GM12878 (cell line): ENCODE measurements at regions not wholly inside any gene's neighbourhood (a gene's known extent, or its start where the extent isn't known, plus 50 kb on each side); places are given as distances from the start of the nearest gene placed in this dataset.

Source experiments
- ATAC-seq: fragments of 200-7000 bp; cut with Tn5 transposase; 3 replicates; pipeline ENCODE4 v1.9.1; 2020; ENCODE audit warnings: mild to moderate bottlenecking, moderate library complexity
- BruUV-seq: library from RNA; stranded (reverse); fragments of 400-500 nt; replicated peaks from 2 replicates; lab custom pipeline; 2021; lab: Mats Ljungman, UMichigan
- CTCF ChIA-PET: fragments of 300-600 bp; sonication (Branson Sonifier 250); formaldehyde crosslinking; extraction: SDS; loops from one replicate; lab custom pipeline; 2021; ENCODE audit warnings: inconsistent platforms; lab: Yijun Ruan, JAX
- POLR2A ChIA-PET: fragments of 350-600 bp; formaldehyde crosslinking; extraction: SDS; loops from one replicate; lab custom pipeline; 2021; ENCODE audit warnings: inconsistent platforms; lab: Charles Lee
- RAD21 ChIA-PET: fragments of 300-600 bp; sonication (Branson Sonifier 250); formaldehyde crosslinking; loops from one replicate; lab custom pipeline; 2023; ENCODE audit warnings: antibody characterized with exemption; ENCODE audit not compliant: unreplicated experiment; lab: Charles Lee
- SMC1A ChIA-PET: fragments of 300-600 bp; sonication (Branson Sonifier 250); formaldehyde crosslinking; loops from one replicate; lab custom pipeline; 2023; ENCODE audit not compliant: unreplicated experiment, uncharacterized antibody; lab: Charles Lee
- DNase-seq: peaks from one replicate; pipeline ENCODE4 v3.0.0-alpha.2; 2011; ENCODE audit warnings: low read depth, low spot score
- FAIRE-seq: peaks from 3 replicates; lab custom pipeline; 2011; peaks lifted over from hg19 to GRCh38; lab: Jason Lieb, UNC
- H2AFZ ChIP-seq: 2 replicates; pipeline ENCODE4 v1.6.0; 2011; ENCODE audit warnings: low read depth, low read length, control low read depth; ENCODE audit not compliant: control insufficient read depth
- H3K27ac ChIP-seq: 2 replicates; pipeline ENCODE4 v1.5.1; 2011; ENCODE audit warnings: control low read depth; ENCODE audit not compliant: control insufficient read depth, insufficient read depth
- H3K27me3 ChIP-seq, 2 experiments: replicated peaks in 1 of 2; 2 replicates each; pipeline versions ENCODE4 v1.6.0 to v1.6.1; 2011; ENCODE audit warnings: low read length in 1 of 2; ENCODE audit not compliant: control insufficient read depth in 2 of 2, insufficient read depth in 2 of 2
- H3K36me3 ChIP-seq, 2 experiments: 2 replicates each; pipeline ENCODE4 v1.5.1; 2011; ENCODE audit warnings: low read length in 1 of 2; ENCODE audit not compliant: control insufficient read depth in 2 of 2, insufficient read depth in 2 of 2
- H3K4me1 ChIP-seq: 2 replicates; pipeline ENCODE4 v1.6.1; 2011; ENCODE audit warnings: mild to moderate bottlenecking, low read length, moderate library complexity, mixed read lengths; ENCODE audit not compliant: control insufficient read depth, insufficient read depth
- H3K4me2 ChIP-seq: 2 replicates; pipeline ENCODE4 v1.6.0; 2011; ENCODE audit warnings: control low read depth; ENCODE audit not compliant: control insufficient read depth, insufficient read depth
- H3K4me3 ChIP-seq: fragments of 200-600 bp; sonication (generic); 2 replicates; pipeline ENCODE4 v1.5.1; 2016
- H3K79me2 ChIP-seq: 2 replicates; pipeline ENCODE4 v1.6.0; 2011; ENCODE audit warnings: low read length; ENCODE audit not compliant: control insufficient read depth, insufficient read depth
- H3K9ac ChIP-seq: 2 replicates; pipeline ENCODE4 v1.8.0; 2011; ENCODE audit warnings: low read length, control low read depth, mixed read lengths; ENCODE audit not compliant: control insufficient read depth, insufficient read depth
- H3K9me3 ChIP-seq: replicated peaks from 3 replicates; pipeline ENCODE4 v1.5.1; 2011; ENCODE audit warnings: mild to moderate bottlenecking, low read length; ENCODE audit not compliant: control insufficient read depth, insufficient read depth
- H4K20me1 ChIP-seq: 2 replicates; pipeline ENCODE4 v1.6.0; 2011; ENCODE audit not compliant: control insufficient read depth, insufficient read depth
- ATF3 ChIP-seq: IDR thresholded peaks from 2 replicates; pipeline ENCODE4 v1.6.1; 2011; ENCODE audit warnings: low read depth, mild to moderate bottlenecking, low read length, moderate library complexity, borderline replicate concordance; ENCODE audit errors: extremely low read depth
- BCL11A ChIP-seq: IDR thresholded peaks from 2 replicates; pipeline ENCODE4 v1.6.1; 2011; ENCODE audit warnings: low read depth, low read length
- EP300 ChIP-seq, 2 experiments: fragments of 150-350 bp in 1 of 2; IDR thresholded peaks; 2 replicates each; pipeline ENCODE4 v1.6.1; 2011 to 2012; ENCODE audit warnings: low read depth in 2 of 2, low read length in 2 of 2, borderline replicate concordance in 1 of 2, improper control_type of control experiment in 1 of 2, inconsistent platforms in 1 of 2; ENCODE audit not compliant: control insufficient read depth in 1 of 2
- MTA2 ChIP-seq: fragments of 450-650 bp; IDR thresholded peaks from 2 replicates; pipeline ENCODE4 v1.6.1; 2016; ENCODE audit warnings: low read depth, mild to moderate bottlenecking, moderate library complexity
- TCF3 ChIP-seq: IDR thresholded peaks from 2 replicates; pipeline ENCODE4 v1.6.1; 2012; ENCODE audit warnings: low read depth, mild to moderate bottlenecking, low read length, borderline replicate concordance; ENCODE audit not compliant: insufficient read depth
- USF2 ChIP-seq: IDR thresholded peaks from 2 replicates; pipeline ENCODE4 v1.6.1; 2011; ENCODE audit warnings: low read depth, low read length, improper control_type of control experiment, borderline replicate concordance
- ZSCAN29 ChIP-seq: fragments of 450-650 bp; IDR thresholded peaks from 2 replicates; pipeline ENCODE4 v1.6.1; 2017; ENCODE audit warnings: mild to moderate bottlenecking, moderate library complexity
- WGBS: methylation state at CpG from one replicate; pipeline ENCODE4 v1.1.6; 2016; ENCODE audit warnings: low lambda C conversion rate; ENCODE audit not compliant: insufficient replicate concordance, insufficient coverage; ENCODE audit errors: missing lambda C conversion rate; 5-methylcytosine and 5-hydroxymethylcytosine counted together
- in situ Hi-C: fragments of 300-500 bp; cut with MboI; formaldehyde crosslinking; loops from 9 replicates; pipeline ENCODE4 v1.14.3; 2018; ENCODE audit warnings: mixed read lengths
- intact Hi-C: fragments of 100-400 bp; cut with micrococcal nuclease; formaldehyde crosslinking; loops from one replicate; pipeline ENCODE4 v1.14.2; 2022; ENCODE audit not compliant: unreplicated experiment

- Histone ChIP-seq H3K79me2 (no peaks in the 10 kb centered on the region), H3K4me3 (no peak overlapping the region), H3K4me2 (no peak overlapping the region), H3K9ac (no peak overlapping the region), H3K27ac (no peak overlapping the region), H3K9me3 (no peaks in the 10 kb centered on the region; the same call in 2 of the 3 replicates), H3K36me3 (peaks cover 0 to 4% of the 10 kb centered on the region in 2 experiments; a peak in 1 of 4 replicates), H3K27me3 (no peaks in the 10 kb centered on the region), H4K20me1 (no peaks in the 10 kb centered on the region), H3K4me1 (no peaks in the 10 kb centered on the region), H2AFZ (no peak overlapping the region)
- in situ Hi-C loops: loop anchor here (5.0 kb wide), 1 partner anchor 48 kb away; no protein-coding TSS in a partner anchor
- DNase-seq: no peak
- POLR2A ChIA-PET: interaction anchor here (0.7 kb wide), 1 partner anchor 1060 kb away, joined by 5 read pairs; no protein-coding TSS in a partner anchor
- RAD21 ChIA-PET: interaction anchor here (0.6 kb wide), 1 partner anchor 9 kb away, joined by 3 read pairs; no protein-coding TSS in a partner anchor
- SMC1A ChIA-PET: interaction anchor here (0.8 kb wide), 1 partner anchor 11 kb away, joined by 3 read pairs; no protein-coding TSS in a partner anchor
- BruUV-seq: no TSS peak
- no peak for ATAC-seq
- intact Hi-C loops: no loop called here
- FAIRE-seq: no peak
- WGBS: 61% methylated on average over 3 of the region's 3 CpGs
- TF ChIP-seq USF2 (no peak), BCL11A (no peak), MTA2 (no peak), ZSCAN29 (no peak), ATF3 (no peak), TCF3 (no peak), EP300 (IDR thresholded peaks at IDR 0.05; ENCODE audit: borderline replicate concordance in 1 of 2, control insufficient read depth in 1 of 2, low read depth in 2 of 2, low read length in 2 of 2) (no peak)
- CTCF ChIA-PET: no interaction called here
These were observed 122.5 kb downstream of the MIAT start for GRCh38 chr22:26779929-26780328.
